ENCODE measurements at regions not wholly inside any gene's neighbourhood (a gene's known extent, or its start where the extent isn't known, plus 50 kb on each side); places are given as distances from the start of the nearest gene placed in this dataset.
"Not testable (repeated sequence)": the region's sequence is repeated elsewhere in the genome, so short reads cannot be mapped to it uniquely, and the experiment has no call there.

- peak; percentile 38 to 77 (median 59) for DNase-seq
Measured at GRCh38 chr11:31958076-31958735, 132.7 kb upstream of the RCN1 start.

DNA sequence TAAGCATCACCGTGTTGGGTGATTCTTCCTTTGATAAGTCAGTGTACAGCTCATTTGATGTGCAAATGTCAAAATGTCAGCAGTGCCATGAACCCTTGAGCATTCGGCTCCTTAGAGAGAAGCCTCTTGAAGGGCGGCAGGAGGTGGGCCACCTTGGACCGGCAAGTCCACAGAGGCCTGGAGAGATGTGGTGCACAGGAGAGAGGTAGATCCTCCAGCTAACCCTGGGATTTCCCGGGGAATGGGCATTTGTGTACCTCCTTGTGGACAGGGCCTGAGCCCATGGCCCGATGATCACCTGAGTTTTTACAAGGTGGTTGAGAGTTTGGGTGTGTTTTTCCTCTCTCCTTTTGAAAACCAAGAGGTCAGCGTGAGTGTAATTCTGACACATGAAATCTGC, 133.2 kb upstream of the RCN1 start:
- no peak for DNase-seq

GRCh38 chr11:31956310-31956709, 134.6 kb upstream of the RCN1 start:
- DNase-seq, result no peak

DNA sequence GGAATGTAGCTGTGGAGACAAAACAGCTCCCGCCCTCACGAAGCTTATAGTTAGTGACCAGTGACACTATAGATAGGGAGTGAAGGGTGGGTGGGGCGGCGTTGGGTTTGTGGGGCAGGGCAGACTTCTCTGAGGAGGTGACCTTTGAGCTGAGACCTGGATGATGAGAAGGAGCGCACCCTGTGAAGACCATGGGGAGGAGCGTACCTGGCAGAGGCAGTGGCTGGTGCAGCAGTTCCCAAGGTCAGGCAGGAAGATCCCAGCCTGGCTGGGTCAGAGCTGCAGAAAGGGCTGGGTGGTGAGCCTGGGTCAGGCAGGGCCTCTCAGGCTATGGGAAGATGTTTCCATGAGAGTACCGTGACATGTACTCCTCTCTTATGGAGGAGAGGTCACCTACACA, 135.0 kb upstream of the RCN1 start:
- no peak for DNase-seq

GRCh38 chr11:31953803-31954327, 137.0 kb upstream of the RCN1 start:
- DNase-seq, result no peak

DNA sequence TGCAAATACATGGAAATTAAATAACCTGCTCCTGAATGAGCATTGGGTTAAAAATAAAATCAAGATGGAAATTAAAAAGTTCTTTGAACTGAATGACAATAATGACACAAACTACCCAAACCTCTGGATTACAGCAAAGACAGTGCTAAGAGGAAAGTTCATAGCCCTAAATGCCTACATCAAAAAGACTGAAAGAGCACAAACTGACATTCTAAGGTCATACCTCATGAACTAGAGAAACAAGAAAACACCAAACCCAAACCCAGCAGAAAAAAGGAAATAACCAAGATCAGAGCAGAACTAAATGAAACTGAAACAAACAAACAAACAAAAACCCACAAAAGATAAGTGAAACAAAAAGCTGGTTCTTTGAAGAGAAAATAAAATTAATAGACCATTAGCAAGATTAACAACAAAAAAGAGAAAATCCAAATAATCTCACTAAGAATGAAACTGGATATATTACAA, 138.6 kb upstream of the PAX6 start:
- not testable (repeated sequence) for DNase-seq

DNA sequence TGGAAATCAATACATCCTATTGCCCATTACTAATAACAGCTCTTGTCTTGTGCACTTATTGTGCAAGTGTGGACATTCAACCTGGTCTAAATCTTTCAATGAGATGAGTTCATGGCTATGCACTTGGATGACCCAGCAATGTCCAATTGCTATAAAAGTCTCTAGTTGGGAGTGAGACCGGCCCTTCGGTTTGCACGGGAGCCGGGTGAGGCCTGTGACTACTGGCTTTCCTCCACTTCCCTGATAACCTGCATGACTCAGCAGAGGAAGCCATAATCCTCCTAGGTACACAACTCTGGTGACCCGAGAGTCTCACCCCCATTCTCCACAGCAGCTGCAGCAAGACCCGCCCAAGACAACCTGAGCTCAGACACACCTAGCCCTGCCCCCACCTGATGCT, 135.9 kb upstream of the PAX6 start:
- DNase-seq, result no peak

DNA sequence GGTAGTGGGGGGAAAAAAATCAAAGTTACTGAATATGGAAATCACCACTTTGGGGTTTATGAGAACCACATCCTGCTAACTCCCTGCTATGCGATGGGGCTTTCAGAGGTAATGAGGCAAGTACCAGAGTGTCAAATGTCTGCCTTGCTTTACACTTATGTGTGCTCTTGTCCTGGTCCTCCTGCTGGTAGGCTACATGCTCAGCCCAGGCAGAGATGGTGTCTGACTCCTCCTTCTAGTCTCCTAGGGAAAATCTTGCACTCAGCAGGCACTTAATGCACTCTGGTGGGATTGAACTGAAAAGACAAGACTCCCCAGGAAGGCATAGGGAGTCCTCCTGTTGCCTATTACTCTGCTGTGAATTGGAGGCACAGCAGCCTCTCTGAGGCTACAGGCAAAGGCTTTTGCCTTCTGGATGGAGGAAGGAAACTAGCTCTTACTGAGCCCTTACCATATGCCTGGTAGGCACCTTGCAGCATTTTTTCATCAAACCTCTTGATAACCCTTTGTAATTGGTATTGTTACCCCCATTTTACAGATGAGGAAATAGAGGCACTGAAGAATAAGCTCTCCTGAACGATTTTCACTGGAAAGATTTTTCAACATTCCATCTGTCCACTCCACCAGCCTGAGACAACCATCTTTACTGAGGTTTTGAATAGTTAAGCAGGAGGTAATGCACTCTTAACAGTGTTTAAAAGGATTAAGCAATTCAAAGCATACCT, 132.1 kb upstream of the PAX6 start:
- no peak for DNase-seq

DNA sequence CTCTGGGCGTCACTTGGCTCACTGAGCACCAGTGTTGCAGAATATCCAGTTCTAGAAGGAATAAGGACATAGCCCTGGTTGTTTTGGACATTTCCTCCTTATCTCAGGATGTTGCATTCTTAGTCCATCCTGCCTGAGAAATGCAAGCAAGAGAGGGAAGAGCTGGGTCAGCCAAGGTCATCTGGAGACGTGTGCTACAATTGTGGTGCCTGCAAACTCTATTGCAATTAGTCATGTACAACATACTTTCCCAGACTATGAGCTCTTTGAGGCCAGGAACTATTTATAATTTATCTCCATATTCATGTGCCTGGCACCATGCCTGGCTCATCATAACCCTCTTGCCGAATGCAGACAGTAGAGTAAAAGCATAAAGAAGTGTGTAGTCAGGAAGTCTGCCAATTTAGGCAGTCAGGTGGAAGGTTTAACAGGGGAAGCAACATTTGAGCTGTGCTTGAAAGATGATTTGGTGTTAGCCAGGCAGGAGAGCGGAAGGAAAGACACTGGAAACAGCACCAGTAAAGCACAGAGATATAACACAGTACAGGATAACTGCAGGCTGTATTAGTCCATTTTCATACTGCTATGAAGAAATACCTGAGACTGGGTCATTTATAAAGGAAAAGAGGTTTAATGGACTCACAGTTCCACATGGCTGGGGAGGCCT, 129.4 kb upstream of the PAX6 start:
- DNase-seq, result no peak

DNA sequence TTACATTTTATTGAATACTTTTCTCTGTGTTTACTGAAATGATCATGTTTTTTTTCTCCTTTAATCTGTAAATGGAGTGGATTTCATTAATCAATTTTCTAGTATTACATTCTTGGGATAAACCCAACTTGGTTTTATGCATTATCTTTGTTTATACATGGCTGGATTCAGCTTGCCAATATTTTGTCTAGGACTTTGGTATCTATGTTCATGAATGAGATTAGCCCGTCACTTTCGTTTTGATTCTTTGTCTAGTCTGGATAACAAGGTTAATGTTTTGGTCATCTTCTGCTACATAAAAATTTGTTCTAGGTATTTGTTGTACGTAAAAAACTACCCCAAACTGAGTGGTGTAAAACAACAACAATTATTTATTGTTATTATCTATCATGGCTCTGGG, 127.9 kb upstream of the PAX6 start:
- no peak for DNase-seq

DNA sequence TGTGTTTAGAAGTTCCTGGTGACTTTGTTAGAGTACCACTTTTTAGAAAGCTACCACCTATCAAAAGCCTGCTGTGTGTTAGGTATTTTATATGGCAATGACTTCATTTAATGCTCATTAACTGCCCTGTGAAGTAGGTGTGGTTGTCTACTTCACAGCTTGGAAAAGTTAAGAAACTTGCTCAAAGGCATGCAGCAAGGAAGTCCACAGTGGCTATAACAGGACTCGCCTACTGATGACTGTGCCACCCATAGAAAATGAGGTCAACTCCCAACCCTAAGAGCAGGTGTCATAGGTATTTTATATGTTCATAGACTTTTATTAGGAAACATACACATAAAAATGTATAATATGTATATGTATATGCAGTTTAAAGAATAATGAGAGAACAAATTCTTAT, 125.2 kb upstream of the PAX6 start:
- DNase-seq, result no peak

DNA sequence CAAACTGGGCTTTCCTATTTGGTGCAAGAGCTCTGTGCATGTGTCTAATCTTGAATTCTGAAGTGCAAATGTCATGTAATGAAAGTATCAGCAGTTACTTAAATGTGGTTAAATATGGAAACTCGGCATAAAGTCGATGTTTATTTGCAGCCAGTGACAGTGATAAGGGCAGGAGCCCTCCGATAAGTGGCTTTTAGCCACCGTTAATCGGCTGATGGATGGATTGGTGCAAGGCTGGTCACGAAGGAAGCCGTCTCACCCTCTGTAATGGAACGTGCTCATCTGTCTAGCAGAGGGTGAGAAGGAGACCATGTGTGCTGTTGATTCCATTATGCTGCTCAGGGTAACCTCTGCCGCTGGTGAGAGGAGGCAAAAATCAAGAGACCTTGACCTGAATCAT, 121.8 kb upstream of the PAX6 start:
- DNase-seq, result no peak

GRCh38 chr11:31927982-31928381, 116.9 kb upstream of the PAX6 start:
- DNase-seq, result no peak

DNA sequence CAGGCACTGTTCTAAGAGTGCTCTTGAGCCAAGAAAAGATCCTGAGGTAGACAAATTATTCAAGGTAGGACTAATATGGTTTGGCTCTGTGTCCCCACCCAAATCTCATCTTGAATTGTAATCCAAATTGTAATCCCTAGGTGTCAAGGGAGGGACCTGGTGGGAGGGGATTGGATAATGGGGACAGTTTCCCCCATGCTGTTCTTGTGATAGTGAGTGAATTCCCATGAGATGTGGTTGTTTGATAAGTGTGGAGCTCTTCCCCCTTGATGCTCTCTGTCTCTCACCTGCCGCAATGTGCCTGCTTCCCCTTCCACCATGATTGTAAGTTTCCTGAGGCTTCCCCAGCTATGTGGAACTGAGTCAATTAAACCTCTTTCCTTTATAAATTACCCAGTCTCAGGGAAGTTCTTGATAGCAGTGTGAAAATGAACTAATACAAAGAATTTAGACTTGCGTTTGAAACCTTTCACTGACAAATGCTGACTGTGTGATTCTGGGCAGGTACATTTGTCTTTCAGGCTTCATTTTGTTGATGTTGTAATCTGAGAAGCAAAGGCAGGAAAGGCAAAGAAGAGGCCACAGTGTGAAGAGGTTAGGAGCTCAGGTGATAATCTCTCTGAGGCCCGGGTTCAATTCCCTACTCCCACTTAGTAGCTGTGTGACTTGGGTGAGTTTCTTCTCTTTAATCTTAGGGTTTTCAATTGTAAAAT, 115.8 kb upstream of the PAX6 start:
- no peak for DNase-seq

- no peak for DNase-seq
Measured at GRCh38 chr11:31926106-31926505, 115.0 kb upstream of the PAX6 start.

DNA sequence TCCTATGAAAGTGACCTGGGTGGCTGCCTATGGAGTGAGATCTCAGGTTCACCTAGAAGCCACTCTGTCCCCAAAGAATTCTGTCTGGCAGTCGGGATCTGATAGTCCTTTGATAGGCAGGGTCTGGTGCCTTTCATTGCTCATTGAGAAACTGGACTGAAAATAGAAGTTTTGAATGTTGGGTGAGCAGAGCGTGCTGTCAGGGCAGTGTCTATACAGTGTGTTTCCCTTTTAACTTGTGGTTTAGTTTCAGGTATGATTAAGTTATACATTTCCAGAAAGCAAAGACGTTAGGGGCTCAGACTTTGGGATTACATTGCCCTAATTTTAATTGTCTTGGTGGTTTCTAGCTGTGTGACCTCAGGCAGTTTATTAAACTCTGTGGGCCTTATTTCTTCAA, 111.3 kb upstream of the PAX6 start:
- no peak for DNase-seq

DNA sequence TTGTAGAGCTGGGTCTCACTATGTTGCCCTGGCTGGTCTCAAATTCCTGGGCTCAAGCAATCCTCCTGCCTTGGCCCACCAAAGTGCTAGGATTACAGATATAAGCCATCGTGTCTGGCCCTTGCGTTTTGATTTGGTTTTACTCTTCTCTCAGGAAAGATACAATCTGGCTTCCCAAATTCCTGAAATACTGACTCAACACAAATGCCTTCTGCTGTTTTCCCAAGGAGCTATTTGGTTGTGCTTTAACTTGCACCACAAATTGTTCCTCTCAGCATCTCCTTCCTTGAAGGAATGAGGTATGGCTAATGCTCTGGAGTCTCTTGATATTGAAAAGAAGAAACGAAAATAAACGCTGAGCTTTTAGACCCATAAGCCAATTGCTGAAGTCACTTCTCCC, 110.0 kb upstream of the PAX6 start:
- DNase-seq, result peak in 1 of 3 donors; percentile 16

DNA sequence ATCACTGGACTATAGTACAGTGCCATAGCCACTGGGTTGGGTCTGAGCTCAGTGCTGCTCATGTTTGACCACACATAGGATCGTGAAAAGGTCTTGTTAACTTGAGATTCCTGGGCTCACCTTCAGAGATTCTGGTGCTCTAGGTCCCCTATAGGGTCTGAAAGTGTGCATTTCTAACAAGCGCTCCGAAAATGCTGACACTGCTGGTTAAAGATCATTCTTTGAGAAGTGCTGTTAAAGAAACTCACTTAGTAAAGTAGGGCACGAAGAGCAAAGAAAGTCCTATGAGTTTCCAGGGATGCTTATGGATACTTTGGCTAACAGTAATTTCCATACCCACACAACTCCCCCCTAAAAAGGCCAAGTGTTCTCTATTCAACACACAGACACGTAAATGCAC, 108.1 kb upstream of the PAX6 start:
- no peak for DNase-seq

GRCh38 chr11:31915867-31916266, 104.7 kb upstream of the PAX6 start:
- no peak for DNase-seq

GRCh38 chr11:31913985-31914384, 102.9 kb upstream of the PAX6 start:
- no peak for DNase-seq

DNA sequence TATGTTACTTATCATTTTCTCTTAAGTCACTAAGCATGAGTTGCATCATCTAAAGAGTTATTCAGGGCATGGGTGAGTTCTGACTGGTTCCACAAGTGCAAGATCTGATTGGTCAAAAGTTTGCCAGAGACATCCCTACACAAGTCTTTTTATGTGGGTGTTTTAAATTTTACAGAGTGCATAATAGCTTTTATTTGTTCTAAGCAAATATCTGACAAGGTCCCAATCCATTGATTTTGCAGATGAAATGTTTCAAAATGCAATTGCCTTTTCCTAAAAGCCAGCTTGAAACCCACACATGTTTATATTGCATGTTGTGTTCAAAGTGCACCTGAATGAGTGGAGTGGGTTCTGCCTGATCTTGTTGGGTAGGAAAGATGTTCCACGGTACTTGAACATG, 101.7 kb upstream of the PAX6 start:
- no peak for DNase-seq

DNA sequence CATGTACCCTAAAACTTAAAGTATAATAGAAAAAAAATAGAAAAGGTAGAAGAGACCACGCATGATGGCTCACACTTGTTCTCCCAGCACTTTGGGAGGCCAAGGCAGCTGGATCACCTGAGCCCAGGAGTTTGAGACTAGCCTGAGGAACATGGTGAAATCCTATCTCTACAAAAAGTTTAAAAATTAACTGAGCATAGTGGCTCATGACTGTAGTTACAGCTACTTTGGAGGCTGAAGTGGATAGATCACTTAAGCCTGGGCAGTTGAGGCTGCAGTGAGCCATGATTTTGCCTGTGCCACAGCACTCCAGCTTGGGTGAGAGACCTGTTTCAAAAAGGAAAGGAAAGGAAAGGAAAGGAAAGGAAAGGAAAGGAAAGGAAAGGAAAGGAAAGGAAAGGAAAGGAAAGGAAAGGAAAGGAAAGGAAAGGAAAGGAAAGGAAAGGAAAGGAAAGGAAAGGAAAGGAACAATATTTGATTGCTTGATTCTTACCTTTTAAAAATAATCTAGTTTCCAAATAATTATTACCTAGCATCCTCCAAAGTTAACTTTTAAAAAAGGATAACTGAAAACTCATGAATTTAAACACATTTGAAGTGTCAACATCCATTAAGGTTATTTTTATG, 99.9 kb upstream of the PAX6 start:
- no peak for DNase-seq
